ENCODE measurements at regions not wholly inside any gene's neighbourhood (a gene's known extent, or its start where the extent isn't known, plus 50 kb on each side); places are given as distances from the start of the nearest gene placed in this dataset.
"Not testable (repeated sequence)": the region's sequence is repeated elsewhere in the genome, so short reads cannot be mapped to it uniquely, and the experiment has no call there.

GRCh38 chr10:118971187-118971586, 58.3 kb upstream of the NANOS1 start:
- H3K9ac ChIP-seq (ENCODE audit: low read length), result no peak overlapping the region
- no peak for DNase-seq (ENCODE audit: low read depth)
- no peaks in the 10 kb centered on the region for H3K36me3 ChIP-seq (ENCODE audit: control insufficient read depth, insufficient read depth, low read length, severe bottlenecking)
- no peaks in the 10 kb centered on the region for H3K27me3 ChIP-seq (replicated peaks; ENCODE audit: control insufficient read depth, insufficient read depth, low read length)
- no peak overlapping the region for H3K4me3 ChIP-seq (ENCODE audit: low read length)
- no peaks in the 10 kb centered on the region for H3K4me1 ChIP-seq (ENCODE audit: control insufficient read depth, insufficient read depth, low read length)
- peaks cover 17% of the 10 kb centered on the region for H3K9me3 ChIP-seq (ENCODE audit: control insufficient read depth, low read length)

GRCh38 chr10:118971876-118972275, 57.6 kb upstream of the NANOS1 start:
- Histone ChIP-seq H3K4me1 (ENCODE audit: control insufficient read depth, insufficient read depth, low read length) (no peaks in the 10 kb centered on the region), H3K36me3 (ENCODE audit: control insufficient read depth, insufficient read depth, low read length, severe bottlenecking) (no peaks in the 10 kb centered on the region), H3K4me3 (ENCODE audit: low read length) (no peak overlapping the region), H3K9me3 (ENCODE audit: control insufficient read depth, low read length) (peaks cover 17% of the 10 kb centered on the region), H3K9ac (ENCODE audit: low read length) (no peak overlapping the region), H3K27me3 (replicated peaks; ENCODE audit: control insufficient read depth, insufficient read depth, low read length) (no peaks in the 10 kb centered on the region)
- DNase-seq (ENCODE audit: low read depth), result no peak

- H3K4me3 ChIP-seq (ENCODE audit: low read length), result peak overlapping the region; percentile 11
- H3K9ac ChIP-seq (ENCODE audit: low read length), result no peak overlapping the region
- no peak for DNase-seq (ENCODE audit: low read depth)
- H3K36me3 ChIP-seq (ENCODE audit: control insufficient read depth, insufficient read depth, low read length, severe bottlenecking), result no peaks in the 10 kb centered on the region
- H3K4me1 ChIP-seq (ENCODE audit: control insufficient read depth, insufficient read depth, low read length), result no peaks in the 10 kb centered on the region
- peaks cover 6% of the 10 kb centered on the region for H3K27me3 ChIP-seq (replicated peaks; ENCODE audit: control insufficient read depth, insufficient read depth, low read length)
- peaks cover 17% of the 10 kb centered on the region for H3K9me3 ChIP-seq (ENCODE audit: control insufficient read depth, low read length)
These were observed 55.8 kb upstream of the NANOS1 start for GRCh38 chr10:118973744-118974143.

DNA sequence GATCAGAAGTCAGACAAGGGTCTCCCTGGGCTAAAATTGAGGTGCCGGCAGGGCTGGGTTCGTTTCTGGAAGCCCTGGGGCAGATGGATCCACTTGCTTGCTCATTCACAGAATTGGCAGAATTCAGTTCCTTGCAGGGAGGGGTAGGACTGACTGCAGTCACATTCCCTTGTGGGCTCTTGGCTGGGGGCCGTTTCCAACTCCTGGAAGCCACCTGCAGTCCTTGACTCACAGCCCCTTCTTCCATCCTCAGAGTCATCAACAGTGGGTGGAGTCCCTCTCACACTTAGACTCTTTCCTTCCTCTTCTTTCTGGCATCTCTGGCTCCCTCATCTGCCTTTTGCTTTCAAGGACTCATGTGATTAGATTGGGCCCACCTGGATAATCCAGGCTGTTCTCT, 54.6 kb upstream of the NANOS1 start:
- H3K9ac ChIP-seq (ENCODE audit: low read length), result no peak overlapping the region
- no peak for DNase-seq (ENCODE audit: low read depth)
- H3K27me3 ChIP-seq (replicated peaks; ENCODE audit: control insufficient read depth, insufficient read depth, low read length), result peaks cover 18% of the 10 kb centered on the region
- H3K9me3 ChIP-seq (ENCODE audit: control insufficient read depth, low read length), result peaks cover 17% of the 10 kb centered on the region
- H3K4me1 ChIP-seq (ENCODE audit: control insufficient read depth, insufficient read depth, low read length), result no peaks in the 10 kb centered on the region
- no peaks in the 10 kb centered on the region for H3K36me3 ChIP-seq (ENCODE audit: control insufficient read depth, insufficient read depth, low read length, severe bottlenecking)
- no peak overlapping the region for H3K4me3 ChIP-seq (ENCODE audit: low read length)

DNA sequence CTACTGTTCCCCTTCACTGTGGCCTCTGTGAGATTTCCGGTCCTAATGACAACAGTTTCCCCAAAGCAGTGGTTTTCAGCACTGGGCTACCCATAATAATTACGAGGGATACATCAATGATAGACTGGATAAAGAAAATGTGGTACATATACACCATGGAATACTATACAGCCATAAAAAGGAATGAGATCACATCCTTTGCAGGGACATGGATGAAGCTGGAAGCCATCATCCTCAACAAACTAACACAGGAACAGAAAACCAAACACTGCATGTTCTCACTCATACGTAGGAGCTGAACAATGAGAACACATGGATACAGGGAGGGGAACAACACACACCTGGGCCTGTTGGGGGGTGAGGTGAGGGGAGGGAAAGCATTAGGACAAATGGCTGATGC, 53.3 kb upstream of the NANOS1 start:
- DNase-seq (ENCODE audit: low read depth); H3K36me3 ChIP-seq (ENCODE audit: control insufficient read depth, insufficient read depth, low read length, severe bottlenecking); H3K9ac ChIP-seq (ENCODE audit: low read length); H3K4me1 ChIP-seq (ENCODE audit: control insufficient read depth, insufficient read depth, low read length); H3K4me3 ChIP-seq (ENCODE audit: low read length): not testable (repeated sequence)
- Histone ChIP-seq H3K9me3 (ENCODE audit: control insufficient read depth, low read length) (peaks cover 17% of the 10 kb centered on the region), H3K27me3 (replicated peaks; ENCODE audit: control insufficient read depth, insufficient read depth, low read length) (peaks cover 18% of the 10 kb centered on the region)

- no peaks in the 10 kb centered on the region for H3K36me3 ChIP-seq (ENCODE audit: control insufficient read depth, insufficient read depth, low read length, severe bottlenecking)
- no peak overlapping the region for H3K4me3 ChIP-seq (ENCODE audit: low read length)
- peaks cover 17% of the 10 kb centered on the region for H3K9me3 ChIP-seq (ENCODE audit: control insufficient read depth, low read length)
- peaks cover 22% of the 10 kb centered on the region for H3K27me3 ChIP-seq (replicated peaks; ENCODE audit: control insufficient read depth, insufficient read depth, low read length)
- no peak for DNase-seq (ENCODE audit: low read depth)
- H3K9ac ChIP-seq (ENCODE audit: low read length), result no peak overlapping the region
- H3K4me1 ChIP-seq (ENCODE audit: control insufficient read depth, insufficient read depth, low read length), result peaks cover 10% of the 10 kb centered on the region
These were observed 52.4 kb upstream of the NANOS1 start for GRCh38 chr10:118977022-118977599.

DNA sequence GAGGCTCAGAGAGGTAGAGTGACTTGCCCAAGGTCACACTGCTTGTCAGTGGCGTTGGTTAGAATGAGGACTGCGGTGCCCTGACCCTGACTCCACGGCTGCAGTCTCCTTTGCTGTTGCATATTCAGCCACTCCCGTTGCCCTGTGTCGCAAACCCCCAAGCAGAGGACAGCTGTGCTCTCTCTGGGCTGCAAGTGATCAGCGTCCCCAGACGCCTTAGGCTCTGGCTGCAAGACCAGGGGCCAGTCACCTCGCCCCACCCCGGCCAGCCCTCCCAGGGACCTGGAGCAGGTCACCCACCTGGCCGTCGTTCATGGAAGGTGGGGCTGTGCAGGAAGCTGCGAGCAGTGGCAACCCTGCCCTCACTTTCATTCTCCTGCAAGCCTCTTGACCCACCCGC, 51.7 kb upstream of the NANOS1 start:
- H3K27me3 ChIP-seq (replicated peaks; ENCODE audit: control insufficient read depth, insufficient read depth, low read length), result peaks cover 28% of the 10 kb centered on the region
- H3K4me1 ChIP-seq (ENCODE audit: control insufficient read depth, insufficient read depth, low read length), result peaks cover 10% of the 10 kb centered on the region
- no peak overlapping the region for H3K9ac ChIP-seq (ENCODE audit: low read length)
- DNase-seq (ENCODE audit: low read depth), result no peak
- no peak overlapping the region for H3K4me3 ChIP-seq (ENCODE audit: low read length)
- no peaks in the 10 kb centered on the region for H3K36me3 ChIP-seq (ENCODE audit: control insufficient read depth, insufficient read depth, low read length, severe bottlenecking)
- H3K9me3 ChIP-seq (ENCODE audit: control insufficient read depth, low read length), result peaks cover 17% of the 10 kb centered on the region

DNA sequence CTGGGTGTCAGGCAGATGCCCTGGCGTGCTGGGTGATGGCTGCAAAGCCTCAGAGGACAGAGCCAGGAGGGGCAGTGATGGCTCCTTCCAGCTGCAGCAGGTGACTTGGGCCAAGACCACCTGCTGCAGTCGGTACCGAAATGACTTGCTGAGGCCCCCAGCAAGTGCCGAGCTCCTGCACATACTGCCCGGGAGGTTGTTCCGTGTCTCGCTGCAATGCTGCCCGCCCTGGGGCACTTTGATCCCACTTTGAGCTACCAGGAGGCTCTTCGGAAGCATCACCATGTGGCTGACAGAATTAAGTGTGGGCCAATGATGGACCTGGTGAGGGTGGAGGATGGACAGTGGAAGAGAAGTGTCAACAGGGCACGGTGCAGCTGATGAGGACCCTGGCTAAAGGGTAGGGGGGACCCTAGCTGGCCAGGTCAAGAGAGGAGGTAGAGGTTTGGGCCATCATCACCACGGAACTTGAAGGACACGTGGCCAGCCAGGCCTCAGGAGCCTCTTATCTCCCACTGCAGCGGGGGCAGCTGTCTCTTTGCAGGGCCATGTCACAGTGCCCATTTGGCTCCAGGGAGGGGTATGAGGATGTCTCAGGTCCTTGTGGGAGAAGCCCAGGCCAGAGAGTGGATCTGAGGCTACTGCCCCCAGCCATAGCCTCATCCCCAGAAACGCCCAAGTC, 51.1 kb upstream of the NANOS1 start:
- H3K4me1 ChIP-seq (ENCODE audit: control insufficient read depth, insufficient read depth, low read length), result peaks cover 10% of the 10 kb centered on the region
- peaks cover 12% of the 10 kb centered on the region for H3K9me3 ChIP-seq (ENCODE audit: control insufficient read depth, low read length)
- no peak overlapping the region for H3K4me3 ChIP-seq (ENCODE audit: low read length)
- peaks cover 28% of the 10 kb centered on the region for H3K27me3 ChIP-seq (replicated peaks; ENCODE audit: control insufficient read depth, insufficient read depth, low read length)
- no peak overlapping the region for H3K9ac ChIP-seq (ENCODE audit: low read length)
- no peak for DNase-seq (ENCODE audit: low read depth)
- no peaks in the 10 kb centered on the region for H3K36me3 ChIP-seq (ENCODE audit: control insufficient read depth, insufficient read depth, low read length, severe bottlenecking)

- DNase-seq (ENCODE audit: low read depth), result no peak
- H3K27me3 ChIP-seq (replicated peaks; ENCODE audit: control insufficient read depth, insufficient read depth, low read length), result peaks cover 28% of the 10 kb centered on the region
- peaks cover 10% of the 10 kb centered on the region for H3K4me1 ChIP-seq (ENCODE audit: control insufficient read depth, insufficient read depth, low read length)
- no peak overlapping the region for H3K4me3 ChIP-seq (ENCODE audit: low read length)
- H3K36me3 ChIP-seq (ENCODE audit: control insufficient read depth, insufficient read depth, low read length, severe bottlenecking), result no peaks in the 10 kb centered on the region
- H3K9me3 ChIP-seq (ENCODE audit: control insufficient read depth, low read length), result peaks cover 7% of the 10 kb centered on the region
- H3K9ac ChIP-seq (ENCODE audit: low read length), result no peak overlapping the region
These were observed 50.5 kb upstream of the NANOS1 start for GRCh38 chr10:118978998-118979350.

GRCh38 chr10:118979661-118980060, 49.9 kb upstream of the NANOS1 start:
- no peak for DNase-seq (ENCODE audit: low read depth)
- Histone ChIP-seq H3K4me1 (ENCODE audit: control insufficient read depth, insufficient read depth, low read length) (peaks cover 10% of the 10 kb centered on the region), H3K27me3 (replicated peaks; ENCODE audit: control insufficient read depth, insufficient read depth, low read length) (peaks cover 28% of the 10 kb centered on the region), H3K4me3 (ENCODE audit: low read length) (no peak overlapping the region), H3K36me3 (ENCODE audit: control insufficient read depth, insufficient read depth, low read length, severe bottlenecking) (no peaks in the 10 kb centered on the region), H3K9ac (ENCODE audit: low read length) (no peak overlapping the region), H3K9me3 (ENCODE audit: control insufficient read depth, low read length) (peaks cover 8% of the 10 kb centered on the region)
